CD4-positive, alpha-beta memory T cell (primary cell): ENCODE measurements at regions not wholly inside any gene's neighbourhood (a gene's known extent, or its start where the extent isn't known, plus 50 kb on each side); places are given as distances from the start of the nearest gene placed in this dataset.
"Not testable (repeated sequence)": the region's sequence is repeated elsewhere in the genome, so short reads cannot be mapped to it uniquely, and the experiment has no call there.

Experiments
- CTCF ChIA-PET: fragments of 350-600 bp; sonication (Branson Sonifier 250); formaldehyde crosslinking; loops from one replicate; lab custom pipeline; 2021; ENCODE audit warnings: inconsistent platforms; ENCODE audit not compliant: partially characterized antibody; lab: Charles Lee
- POLR2A ChIA-PET: fragments of 350-600 bp; sonication (Branson Sonifier 250); formaldehyde crosslinking; loops from one replicate; lab custom pipeline; 2021; ENCODE audit not compliant: partially characterized antibody; lab: Charles Lee
- DNase-seq, 5 donors: peaks; one replicate each; pipeline versions ENCODE4 v3.0.0 to v3.0.0-alpha.2; 2020 to 2022; ENCODE audit warnings: mixed read lengths in 1 of 5
- H3K27ac ChIP-seq: one replicate; pipeline ENCODE4 v1.7.0; 2013; ENCODE audit warnings: low read depth, low read length
- H3K27me3 ChIP-seq: 2 replicates; pipeline ENCODE4 v1.7.0; 2013; ENCODE audit warnings: mild to moderate bottlenecking, low read length, moderate library complexity; ENCODE audit not compliant: insufficient read depth
- H3K36me3 ChIP-seq: 2 replicates; pipeline ENCODE4 v1.7.0; 2013; ENCODE audit warnings: mild to moderate bottlenecking, low read length, moderate library complexity; ENCODE audit not compliant: insufficient read depth
- H3K4me1 ChIP-seq: 2 replicates; pipeline ENCODE4 v1.7.0; 2013; ENCODE audit warnings: mild to moderate bottlenecking, low read length, moderate library complexity; ENCODE audit not compliant: insufficient read depth
- H3K4me3 ChIP-seq, 2 donors: one replicate each; pipeline ENCODE4 v1.7.0; 2013; ENCODE audit warnings: low read length in 2 of 2, mild to moderate bottlenecking in 1 of 2
- H3K9me3 ChIP-seq, 2 donors: one replicate each; pipeline ENCODE4 v1.7.0; 2013; ENCODE audit warnings: low read length in 2 of 2, control low read depth in 1 of 2; ENCODE audit not compliant: control insufficient read depth in 1 of 2
- H3K27ac Mint-ChIP-seq, 7 donors: one replicate each; pipeline ENCODE4 v1.8.0; 2020 to 2021; ENCODE audit warnings: mixed read lengths in 7 of 7, mild to moderate bottlenecking in 6 of 7, inconsistent platforms in 3 of 7, moderate library complexity in 3 of 7
- H3K27me3 Mint-ChIP-seq, 2 donors: one replicate each; pipeline ENCODE4 v1.8.0; 2020 to 2021; ENCODE audit warnings: mixed read lengths in 2 of 2
- H3K36me3 Mint-ChIP-seq, 2 donors: one replicate each; pipeline ENCODE4 v1.8.0; 2020 to 2021; ENCODE audit warnings: mixed read lengths in 2 of 2, inconsistent platforms in 1 of 2, mild to moderate bottlenecking in 1 of 2
- H3K4me1 Mint-ChIP-seq, 4 donors: one replicate each; pipeline ENCODE4 v1.8.0; 2020 to 2021; ENCODE audit warnings: mixed read lengths in 4 of 4, mild to moderate bottlenecking in 1 of 4
- H3K4me3 Mint-ChIP-seq, 8 donors: one replicate each; pipeline ENCODE4 v1.8.0; 2020 to 2021; ENCODE audit warnings: mixed read lengths in 8 of 8, mild to moderate bottlenecking in 7 of 8, moderate library complexity in 6 of 8, inconsistent platforms in 3 of 8
- H3K9me3 Mint-ChIP-seq, 8 donors: one replicate each; pipeline ENCODE4 v1.8.0; 2020 to 2021; ENCODE audit warnings: mixed read lengths in 8 of 8, mild to moderate bottlenecking in 5 of 8, inconsistent platforms in 3 of 8, moderate library complexity in 1 of 8
- intact Hi-C: fragments of 100-400 bp; cut with micrococcal nuclease; formaldehyde crosslinking; loops from one replicate; pipeline ENCODE4 v1.15.1; 2023

DNA sequence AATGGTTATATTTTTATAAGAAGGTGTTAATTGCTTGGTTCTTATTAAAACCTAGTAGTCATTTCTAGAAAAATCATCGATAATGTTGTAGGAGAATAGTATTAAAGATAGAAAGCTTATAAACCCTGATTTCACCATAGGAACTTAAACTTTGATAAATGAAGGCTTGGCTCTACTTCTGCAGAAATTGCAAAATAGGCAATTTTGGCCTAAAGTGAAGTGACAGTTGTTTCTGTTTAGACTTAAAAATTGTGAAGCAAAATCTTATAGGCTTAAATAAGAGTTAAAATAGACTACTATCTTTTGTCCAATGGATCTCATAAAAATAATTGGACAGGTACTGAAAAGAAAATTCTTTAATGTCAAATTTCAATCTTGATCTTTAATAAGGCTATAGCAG lies 321.6 kb upstream of the FZD8 start:
- CTCF ChIA-PET, result no interaction called here
- Mint-ChIP-seq H3K4me3 (no peak overlapping the region), H3K9me3 (peaks cover 7 to 22% (median 13%) of the 10 kb centered on the region in 8 donors), H3K27ac (no peak overlapping the region), H3K4me1 (no peaks in the 10 kb centered on the region), H3K36me3 (no peaks in the 10 kb centered on the region), H3K27me3 (no peaks in the 10 kb centered on the region)
- POLR2A ChIA-PET, result no interaction called here
- no peak for DNase-seq
- Histone ChIP-seq H3K4me3 (no peak overlapping the region), H3K27me3 (no peaks in the 10 kb centered on the region), H3K27ac (no peak overlapping the region), H3K9me3 (no peaks in the 10 kb centered on the region), H3K36me3 (no peaks in the 10 kb centered on the region), H3K4me1 (no peaks in the 10 kb centered on the region)
- intact Hi-C loops, result no loop called here

DNA sequence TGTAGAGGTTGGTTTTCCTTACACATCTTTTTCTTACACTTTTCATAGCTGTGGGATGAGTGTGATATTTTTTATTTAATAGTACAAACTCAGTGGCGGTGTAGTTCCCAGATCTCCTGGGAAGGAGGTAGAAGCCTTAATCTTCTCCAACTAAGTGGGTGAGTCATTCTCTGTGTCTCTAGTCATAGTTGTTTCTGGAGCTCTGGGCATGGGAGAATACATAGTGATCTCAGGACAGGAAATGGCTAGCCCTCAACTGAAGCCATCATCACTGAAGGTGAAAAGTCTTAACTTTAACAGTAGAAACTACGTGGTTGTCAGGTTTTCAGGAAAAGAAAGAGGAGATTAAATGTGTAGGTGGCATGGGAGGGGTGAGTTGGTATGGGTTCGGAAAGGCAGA lies 319.4 kb upstream of the FZD8 start:
- ChIA-PET CTCF (no interaction called here), POLR2A (no interaction called here)
- Mint-ChIP-seq H3K27me3 (no peaks in the 10 kb centered on the region), H3K27ac (no peak overlapping the region), H3K4me3 (no peak overlapping the region), H3K9me3 (peaks cover 4 to 17% (median 11%) of the 10 kb centered on the region in 8 donors), H3K4me1 (no peaks in the 10 kb centered on the region), H3K36me3 (no peaks in the 10 kb centered on the region)
- Histone ChIP-seq H3K4me3 (no peak overlapping the region), H3K27ac (no peak overlapping the region), H3K4me1 (no peaks in the 10 kb centered on the region), H3K27me3 (no peaks in the 10 kb centered on the region), H3K36me3 (no peaks in the 10 kb centered on the region), H3K9me3 (no peaks in the 10 kb centered on the region)
- no peak for DNase-seq
- intact Hi-C loops, result no loop called here

DNA sequence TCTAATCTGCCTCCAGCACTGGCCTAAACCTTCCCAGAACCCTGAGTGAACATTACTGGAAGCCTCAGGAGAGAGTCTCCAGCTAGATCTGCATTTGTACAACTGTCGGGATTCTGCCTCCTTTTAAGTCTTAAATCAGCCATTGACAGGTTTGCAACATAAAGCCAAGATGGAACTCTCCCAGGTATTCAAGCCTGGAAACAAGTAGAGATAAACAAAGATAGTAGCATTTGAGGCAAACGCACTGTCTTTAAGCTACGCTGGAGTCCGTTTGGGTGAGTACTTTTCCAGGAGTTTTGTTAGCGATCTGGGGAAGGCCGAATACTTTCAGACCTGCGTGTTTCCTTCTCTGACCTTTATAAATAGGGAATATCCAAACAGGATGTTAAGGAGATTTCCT lies 317.2 kb upstream of the FZD8 start:
- no peak overlapping the region for H3K27ac ChIP-seq
- Mint-ChIP-seq H3K36me3 (no peaks in the 10 kb centered on the region), H3K27ac (no peak overlapping the region), H3K9me3 (peaks cover 0 to 12% (median 3%) of the 10 kb centered on the region in 8 donors), H3K4me1 (no peaks in the 10 kb centered on the region), H3K4me3 (no peak overlapping the region), H3K27me3 (no peaks in the 10 kb centered on the region)
- H3K4me1 ChIP-seq, result no peaks in the 10 kb centered on the region
- H3K27me3 ChIP-seq, result no peaks in the 10 kb centered on the region
- POLR2A ChIA-PET, result no interaction called here
- no peaks in the 10 kb centered on the region for H3K36me3 ChIP-seq
- no peak for DNase-seq
- CTCF ChIA-PET, result interaction anchor here (0.6 kb wide), 1 partner anchor 282 kb away, joined by 6 read pairs; no protein-coding TSS in a partner anchor
- H3K9me3 ChIP-seq, result no peaks in the 10 kb centered on the region
- intact Hi-C loops, result no loop called here
- no peak overlapping the region for H3K4me3 ChIP-seq

DNA sequence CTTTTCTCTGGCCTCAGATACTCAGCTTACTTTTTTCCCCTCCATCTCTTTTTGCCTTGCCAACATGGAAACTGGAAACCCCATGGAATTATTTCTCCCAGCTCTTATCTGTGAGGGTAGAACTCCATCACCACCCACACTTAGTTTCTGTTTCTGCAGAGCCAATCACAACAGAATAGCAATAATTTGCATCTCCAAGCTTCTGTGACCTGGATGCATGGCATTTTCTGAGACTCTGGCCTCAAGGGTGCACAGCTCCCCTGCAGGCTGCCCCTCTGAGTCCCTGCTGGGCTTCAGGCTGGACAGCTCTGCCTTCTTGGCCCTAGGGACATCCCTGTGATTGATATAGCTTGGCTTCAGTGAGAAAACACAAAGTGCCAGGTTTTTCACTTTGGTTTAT lies 316.5 kb upstream of the FZD8 start:
- H3K4me1 Mint-ChIP-seq, H3K9me3 ChIP-seq, H3K27me3 Mint-ChIP-seq, H3K27ac Mint-ChIP-seq, H3K27ac ChIP-seq, H3K4me1 ChIP-seq, POLR2A ChIA-PET, H3K4me3 Mint-ChIP-seq, intact Hi-C loops, H3K36me3 ChIP-seq, H3K36me3 Mint-ChIP-seq, H3K27me3 ChIP-seq, DNase-seq, H3K4me3 ChIP-seq: not testable (repeated sequence)
- CTCF ChIA-PET, result interaction anchor here (0.6 kb wide), 1 partner anchor 281 kb away, joined by 6 read pairs; no protein-coding TSS in a partner anchor
- H3K9me3 Mint-ChIP-seq, result peaks cover 0 to 12% (median 3%) of the 10 kb centered on the region in 8 donors

DNA sequence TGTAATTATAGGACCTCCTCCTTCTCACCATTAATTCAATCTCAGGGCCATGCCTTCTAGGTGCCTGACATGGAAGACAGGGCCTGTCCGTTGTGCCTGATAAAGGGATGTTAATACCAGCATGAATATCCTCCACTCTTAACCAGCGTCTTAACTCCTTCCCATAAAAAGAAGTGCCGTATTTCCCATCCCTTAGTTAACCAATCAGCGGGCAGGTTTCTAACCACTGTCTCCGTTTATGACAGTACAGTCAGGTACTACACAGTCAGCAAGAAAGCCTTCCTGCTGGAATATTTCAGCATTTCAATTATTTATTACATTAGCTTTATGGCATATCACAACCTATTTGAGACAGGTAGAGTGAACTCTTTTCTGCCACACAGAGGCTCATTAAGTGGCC lies 308.6 kb upstream of the FZD8 start:
- H3K36me3 ChIP-seq, result no peaks in the 10 kb centered on the region
- no peak overlapping the region for H3K4me3 ChIP-seq
- ChIA-PET CTCF (no interaction called here), POLR2A (no interaction called here)
- no peaks in the 10 kb centered on the region for H3K9me3 ChIP-seq
- Mint-ChIP-seq H3K27ac (no peak overlapping the region), H3K36me3 (no peaks in the 10 kb centered on the region), H3K4me3 (no peak overlapping the region), H3K27me3 (no peaks in the 10 kb centered on the region), H3K9me3 (peaks cover 0 to 8% (median under 1%) of the 10 kb centered on the region in 8 donors), H3K4me1 (no peaks in the 10 kb centered on the region)
- no peak for DNase-seq
- intact Hi-C loops, result no loop called here
- no peaks in the 10 kb centered on the region for H3K27me3 ChIP-seq
- H3K27ac ChIP-seq, result no peak overlapping the region
- H3K4me1 ChIP-seq, result no peaks in the 10 kb centered on the region

DNA sequence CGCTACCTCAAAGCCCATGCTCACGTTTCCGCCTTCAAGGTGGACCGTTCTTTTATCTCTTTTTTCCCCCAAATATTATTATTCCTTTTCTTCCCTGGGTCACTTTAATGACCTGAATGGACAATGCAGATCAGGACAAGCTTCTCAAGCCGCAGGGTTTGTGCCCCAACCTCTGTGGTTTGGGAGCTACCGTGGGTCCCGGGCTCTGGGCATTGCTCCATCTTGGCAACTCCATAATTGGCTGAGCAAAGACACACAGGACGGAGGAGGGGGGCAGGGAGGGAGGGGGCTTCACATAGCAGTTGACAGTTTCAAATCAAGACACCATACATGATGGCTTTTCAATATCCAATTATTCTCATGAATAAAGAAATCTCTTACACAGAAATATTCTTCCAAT lies 308.1 kb upstream of the FZD8 start:
- intact Hi-C loops, result no loop called here
- no peak for DNase-seq
- Histone ChIP-seq H3K4me1 (no peaks in the 10 kb centered on the region), H3K27me3 (no peaks in the 10 kb centered on the region), H3K9me3 (no peaks in the 10 kb centered on the region), H3K36me3 (no peaks in the 10 kb centered on the region), H3K4me3 (no peak overlapping the region), H3K27ac (no peak overlapping the region)
- peaks cover 0 to 8% (median under 1%) of the 10 kb centered on the region in 8 donors for H3K9me3 Mint-ChIP-seq
- no peaks in the 10 kb centered on the region for H3K4me1 Mint-ChIP-seq
- no peak overlapping the region for H3K4me3 Mint-ChIP-seq
- no peaks in the 10 kb centered on the region for H3K36me3 Mint-ChIP-seq
- no peak overlapping the region for H3K27ac Mint-ChIP-seq
- ChIA-PET POLR2A (no interaction called here), CTCF (no interaction called here)
- H3K27me3 Mint-ChIP-seq, result no peaks in the 10 kb centered on the region

DNA sequence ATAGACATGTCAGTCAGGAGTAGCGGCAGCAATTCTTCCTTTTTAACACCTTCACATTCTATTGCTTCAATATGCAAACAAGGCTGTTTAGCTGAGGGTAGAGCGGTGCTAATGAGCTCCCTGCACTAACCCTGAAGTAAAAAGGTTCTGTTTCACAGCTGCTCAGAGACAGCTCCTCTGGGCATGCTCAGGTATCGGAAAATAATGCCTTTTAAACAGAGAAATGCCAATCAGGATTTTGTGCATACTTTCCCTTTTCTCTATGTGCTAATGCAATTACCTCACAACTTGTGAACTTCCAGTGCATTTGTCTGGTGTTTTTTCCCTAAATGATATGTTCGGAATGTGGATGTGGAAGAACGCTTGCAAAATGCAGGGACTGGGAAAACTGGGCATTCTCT lies 307.7 kb upstream of the FZD8 start:
- Mint-ChIP-seq H3K9me3 (peaks cover 0 to 8% (median under 1%) of the 10 kb centered on the region in 8 donors), H3K4me1 (no peaks in the 10 kb centered on the region), H3K27me3 (no peaks in the 10 kb centered on the region), H3K27ac (no peak overlapping the region), H3K4me3 (no peak overlapping the region), H3K36me3 (no peaks in the 10 kb centered on the region)
- intact Hi-C loops, result no loop called here
- Histone ChIP-seq H3K4me1 (no peaks in the 10 kb centered on the region), H3K9me3 (no peaks in the 10 kb centered on the region), H3K4me3 (no peak overlapping the region), H3K36me3 (no peaks in the 10 kb centered on the region), H3K27ac (no peak overlapping the region), H3K27me3 (no peaks in the 10 kb centered on the region)
- DNase-seq, result no peak
- POLR2A ChIA-PET, result no interaction called here
- CTCF ChIA-PET, result no interaction called here

DNA sequence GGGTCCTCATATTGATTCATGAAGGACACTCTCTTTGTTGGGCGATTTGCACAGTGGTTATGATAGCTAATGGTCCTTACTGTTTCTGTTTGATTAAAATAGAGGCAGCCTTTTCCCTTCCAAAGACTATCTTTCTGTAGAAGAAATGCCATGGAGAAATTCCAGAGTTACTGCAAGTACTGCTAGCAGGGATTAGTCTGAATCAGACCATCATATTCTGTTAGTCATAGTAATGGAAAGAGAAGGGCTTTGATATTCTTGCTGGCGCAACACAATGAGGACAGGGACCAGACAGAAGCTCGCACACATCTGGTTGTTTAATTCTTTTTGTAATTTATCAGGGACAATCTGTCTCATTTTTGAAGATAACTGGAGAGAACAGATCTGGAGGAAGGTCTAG lies 304.5 kb upstream of the FZD8 start:
- H3K4me3 ChIP-seq, result no peak overlapping the region
- CTCF ChIA-PET, result no interaction called here

More for the DNA sequence above, 304.5 kb upstream of the FZD8 start:
- DNase-seq, result no peak
- no peak overlapping the region for H3K27ac Mint-ChIP-seq
- H3K4me1 Mint-ChIP-seq, result no peaks in the 10 kb centered on the region
- intact Hi-C loops, result no loop called here
- no peaks in the 10 kb centered on the region for H3K36me3 Mint-ChIP-seq
- H3K4me3 Mint-ChIP-seq, result no peak overlapping the region
- no peaks in the 10 kb centered on the region for H3K4me1 ChIP-seq
- H3K27ac ChIP-seq, result no peak overlapping the region
- POLR2A ChIA-PET, result no interaction called here
- H3K27me3 Mint-ChIP-seq, result no peaks in the 10 kb centered on the region
- no peaks in the 10 kb centered on the region for H3K27me3 ChIP-seq
- peaks cover 0 to 6% (median under 1%) of the 10 kb centered on the region in 8 donors for H3K9me3 Mint-ChIP-seq
- H3K9me3 ChIP-seq, result no peaks in the 10 kb centered on the region
- no peaks in the 10 kb centered on the region for H3K36me3 ChIP-seq
